Endothelial cell (in vitro differentiated cells): ENCODE measurements at regions not wholly inside any gene's neighbourhood (a gene's known extent, or its start where the extent isn't known, plus 50 kb on each side); places are given as distances from the start of the nearest gene placed in this dataset.
A peak's percentile ranks its signal among the peaks of the same experiment; 100 is the strongest.

Experiments
- DNase-seq: peaks from one replicate; pipeline ENCODE4 v3.0.0; 2021; ENCODE audit warnings: low spot score
- H3K27ac Mint-ChIP-seq: one replicate; pipeline ENCODE4 v1.8.0; 2021; ENCODE audit warnings: mixed read lengths, inconsistent platforms; ENCODE audit not compliant: unreplicated experiment
- H3K27me3 Mint-ChIP-seq: one replicate; pipeline ENCODE4 v1.8.0; 2021; ENCODE audit warnings: mild to moderate bottlenecking, moderate library complexity, mixed read lengths, inconsistent platforms; ENCODE audit not compliant: unreplicated experiment
- H3K36me3 Mint-ChIP-seq: one replicate; pipeline ENCODE4 v1.8.0; 2021; ENCODE audit warnings: mild to moderate bottlenecking, low read depth, mixed read lengths, inconsistent platforms; ENCODE audit not compliant: unreplicated experiment
- H3K4me1 Mint-ChIP-seq: one replicate; pipeline ENCODE4 v1.8.0; 2021; ENCODE audit warnings: mild to moderate bottlenecking, mixed read lengths, inconsistent platforms; ENCODE audit not compliant: unreplicated experiment
- H3K4me3 Mint-ChIP-seq: one replicate; pipeline ENCODE4 v1.8.0; 2021; ENCODE audit warnings: mild to moderate bottlenecking, mixed read lengths, inconsistent platforms; ENCODE audit not compliant: unreplicated experiment
- H3K9me3 Mint-ChIP-seq: one replicate; pipeline ENCODE4 v1.8.0; 2021; ENCODE audit warnings: mixed read lengths, inconsistent platforms; ENCODE audit not compliant: unreplicated experiment
- TF ChIP-seq, protein P1 (sequence below): fragments of 200-600 bp; sonication (generic); IDR thresholded peaks from one replicate; pipeline ENCODE4 v1.5.0; 2021; ENCODE audit warnings: antibody characterized with exemption; ENCODE audit not compliant: unreplicated experiment

DNA sequence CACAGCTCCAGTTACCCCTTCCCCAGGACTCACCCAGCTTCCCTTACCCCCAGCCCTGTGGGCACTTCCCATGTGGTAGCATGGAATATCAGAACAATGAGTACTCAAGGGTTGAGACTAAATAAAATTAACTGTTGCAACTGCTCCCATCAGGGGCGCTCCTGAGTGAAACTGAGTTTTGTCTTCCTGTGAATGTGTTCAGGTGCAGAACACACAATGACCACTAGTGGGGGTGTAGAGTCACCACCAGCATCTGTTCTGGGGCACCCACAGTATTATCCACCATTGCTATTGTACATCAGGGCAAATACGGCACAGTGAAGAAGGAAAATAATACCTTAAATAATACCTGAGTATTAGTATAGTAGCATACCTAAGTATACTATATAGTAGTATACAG is 689.7 kb downstream of the TBC1D22A start:
- no peak for DNase-seq

DNA sequence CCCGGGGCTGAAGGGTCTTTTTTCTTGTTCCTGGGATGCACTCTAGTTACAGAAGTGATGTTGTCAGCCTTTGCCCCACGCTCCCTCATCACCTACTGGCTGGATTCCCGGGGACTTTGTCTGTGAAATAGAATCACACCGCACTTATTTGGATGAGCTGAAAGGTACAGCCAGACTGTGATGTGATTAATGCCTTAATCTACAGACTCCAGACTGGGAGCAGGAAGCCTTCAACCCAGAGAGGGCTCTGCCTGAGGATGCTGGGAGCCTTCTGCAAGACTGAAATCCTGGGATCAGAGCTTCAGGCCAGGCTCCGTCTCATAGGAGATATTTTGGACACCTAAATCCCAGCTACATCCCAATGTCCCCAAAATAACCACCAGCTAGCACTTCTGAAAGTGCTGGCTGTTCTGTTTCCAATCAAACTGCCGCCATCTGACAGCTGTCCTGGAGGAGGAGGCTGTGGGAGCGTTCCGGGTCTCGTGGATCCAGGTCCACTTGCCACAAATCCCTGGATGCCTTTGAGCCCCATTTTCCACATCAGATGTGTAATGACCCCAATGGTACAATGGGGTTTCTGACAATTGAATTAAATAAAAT is 688.5 kb downstream of the TBC1D22A start:
- no peak overlapping the region for H3K4me3 Mint-ChIP-seq
- H3K27ac Mint-ChIP-seq: no peak overlapping the region
- H3K4me1 Mint-ChIP-seq: no peaks in the 10 kb centered on the region
- TF ChIP-seq, protein P1, sequence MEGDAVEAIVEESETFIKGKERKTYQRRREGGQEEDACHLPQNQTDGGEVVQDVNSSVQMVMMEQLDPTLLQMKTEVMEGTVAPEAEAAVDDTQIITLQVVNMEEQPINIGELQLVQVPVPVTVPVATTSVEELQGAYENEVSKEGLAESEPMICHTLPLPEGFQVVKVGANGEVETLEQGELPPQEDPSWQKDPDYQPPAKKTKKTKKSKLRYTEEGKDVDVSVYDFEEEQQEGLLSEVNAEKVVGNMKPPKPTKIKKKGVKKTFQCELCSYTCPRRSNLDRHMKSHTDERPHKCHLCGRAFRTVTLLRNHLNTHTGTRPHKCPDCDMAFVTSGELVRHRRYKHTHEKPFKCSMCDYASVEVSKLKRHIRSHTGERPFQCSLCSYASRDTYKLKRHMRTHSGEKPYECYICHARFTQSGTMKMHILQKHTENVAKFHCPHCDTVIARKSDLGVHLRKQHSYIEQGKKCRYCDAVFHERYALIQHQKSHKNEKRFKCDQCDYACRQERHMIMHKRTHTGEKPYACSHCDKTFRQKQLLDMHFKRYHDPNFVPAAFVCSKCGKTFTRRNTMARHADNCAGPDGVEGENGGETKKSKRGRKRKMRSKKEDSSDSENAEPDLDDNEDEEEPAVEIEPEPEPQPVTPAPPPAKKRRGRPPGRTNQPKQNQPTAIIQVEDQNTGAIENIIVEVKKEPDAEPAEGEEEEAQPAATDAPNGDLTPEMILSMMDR: no peak
- peaks cover 25% of the 10 kb centered on the region for H3K36me3 Mint-ChIP-seq
- peaks cover 32% of the 10 kb centered on the region for H3K9me3 Mint-ChIP-seq
- DNase-seq: no peak
- H3K27me3 Mint-ChIP-seq: peaks cover 10% of the 10 kb centered on the region

More for the DNA sequence above, 689.7 kb downstream of the TBC1D22A start:
- Mint-ChIP-seq H3K27ac (no peak overlapping the region), H3K27me3 (peaks cover 9% of the 10 kb centered on the region), H3K9me3 (peaks cover 22% of the 10 kb centered on the region), H3K4me3 (no peak overlapping the region), H3K4me1 (no peaks in the 10 kb centered on the region), H3K36me3 (peaks cover 17% of the 10 kb centered on the region)
- TF ChIP-seq, protein P1: peak; percentile 17

DNA sequence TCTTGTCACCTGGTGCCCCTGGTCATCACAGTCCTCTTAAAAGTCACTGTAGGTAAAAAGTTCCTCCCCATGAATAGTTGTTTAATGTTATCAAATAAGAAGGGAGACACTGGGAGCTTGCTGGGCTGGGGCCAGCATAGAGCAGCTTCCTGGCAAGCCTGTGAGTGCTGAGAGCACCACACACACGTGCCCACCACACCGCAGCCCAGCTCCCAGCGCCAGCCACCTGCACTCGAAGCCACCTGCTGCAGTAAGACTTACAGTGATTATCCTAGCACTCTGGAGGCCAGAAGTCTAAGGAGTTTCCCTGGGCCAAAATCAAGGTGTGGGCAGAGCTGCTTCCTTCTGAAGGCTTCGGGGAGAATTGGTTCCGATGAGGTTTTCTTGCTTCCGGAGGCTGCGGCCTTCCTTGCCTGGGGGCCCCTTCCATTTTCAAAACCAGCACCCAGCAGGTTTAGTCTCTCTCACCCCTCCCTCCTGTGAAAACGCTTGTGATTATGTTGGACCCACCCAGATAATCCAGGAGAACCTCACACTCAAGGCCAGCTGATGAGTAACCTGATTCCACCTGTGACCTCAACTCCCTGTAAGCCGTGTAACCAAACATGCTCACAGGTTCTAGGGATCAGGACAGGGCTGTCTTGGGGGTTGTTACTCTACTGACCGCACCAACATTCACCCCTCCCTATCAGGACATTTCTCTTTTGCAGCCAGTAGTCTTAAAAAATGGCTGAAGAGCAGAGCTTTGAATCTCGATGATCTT is 687.2 kb downstream of the TBC1D22A start:
- TF ChIP-seq, protein P1: no peak
- peaks cover 17% of the 10 kb centered on the region for H3K27me3 Mint-ChIP-seq
- no peak overlapping the region for H3K27ac Mint-ChIP-seq
- DNase-seq: no peak
- peaks cover 43% of the 10 kb centered on the region for H3K9me3 Mint-ChIP-seq
- peaks cover 32% of the 10 kb centered on the region for H3K36me3 Mint-ChIP-seq
- H3K4me1 Mint-ChIP-seq: no peaks in the 10 kb centered on the region
- H3K4me3 Mint-ChIP-seq: no peak overlapping the region

DNA sequence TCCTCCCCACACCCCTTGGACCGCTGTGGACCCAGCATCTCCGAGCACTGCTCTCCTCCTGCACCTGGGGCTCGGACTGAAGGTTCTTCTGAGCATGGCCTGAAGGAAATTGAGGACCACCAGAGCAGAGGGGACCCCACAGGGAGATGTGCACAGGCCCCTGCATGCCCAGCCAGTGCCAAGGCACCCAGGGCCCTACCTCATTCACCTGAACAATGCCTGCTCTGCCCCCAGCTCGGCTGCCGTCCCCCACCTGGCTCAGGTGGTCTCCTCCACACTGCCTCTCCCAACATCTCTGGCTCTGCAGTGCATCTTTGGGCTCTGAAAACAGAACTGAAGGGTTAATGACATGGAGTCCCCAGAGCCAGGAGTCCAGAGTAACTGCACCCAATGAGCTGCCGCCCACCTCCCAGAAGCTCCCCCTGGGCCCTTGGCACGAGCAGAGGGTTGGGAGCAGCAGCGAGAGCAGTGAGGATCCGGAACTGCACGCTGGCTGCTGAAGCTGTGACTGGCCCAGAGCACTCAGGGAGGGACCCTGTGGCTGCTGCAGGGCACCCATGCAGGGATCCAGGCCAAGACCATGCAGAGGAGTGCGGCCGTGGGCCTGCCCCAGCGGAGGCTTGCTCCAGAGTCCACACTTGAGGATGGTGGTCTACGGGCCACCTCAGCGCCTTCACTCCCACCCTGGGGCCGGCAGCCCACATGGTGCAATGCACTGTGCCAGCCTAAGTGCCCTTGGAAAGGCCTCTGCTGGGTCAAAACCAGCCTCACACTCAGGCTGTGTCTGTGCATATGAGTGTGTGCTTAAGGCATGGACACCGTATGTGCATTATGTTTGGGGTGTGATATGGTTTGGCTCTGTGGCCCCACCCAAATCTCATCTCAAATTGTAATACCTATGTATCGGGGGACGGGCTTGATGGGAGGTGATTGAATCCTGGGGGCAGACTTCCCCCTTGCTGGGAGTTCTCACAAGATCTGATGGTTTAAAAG is 686.1 kb downstream of the TBC1D22A start:
- H3K36me3 Mint-ChIP-seq: peaks cover 32% of the 10 kb centered on the region
- H3K9me3 Mint-ChIP-seq: peaks cover 44% of the 10 kb centered on the region
- no peak overlapping the region for H3K4me3 Mint-ChIP-seq
- no peak overlapping the region for H3K27ac Mint-ChIP-seq
- H3K27me3 Mint-ChIP-seq: peaks cover 17% of the 10 kb centered on the region
- H3K4me1 Mint-ChIP-seq: no peaks in the 10 kb centered on the region
- TF ChIP-seq, protein P1: no peak
- no peak for DNase-seq
